ENCODE measurements at regions not wholly inside any gene's neighbourhood (a gene's known extent, or its start where the extent isn't known, plus 50 kb on each side); places are given as distances from the start of the nearest gene placed in this dataset.
"Not testable (repeated sequence)": the region's sequence is repeated elsewhere in the genome, so short reads cannot be mapped to it uniquely, and the experiment has no call there.

DNA sequence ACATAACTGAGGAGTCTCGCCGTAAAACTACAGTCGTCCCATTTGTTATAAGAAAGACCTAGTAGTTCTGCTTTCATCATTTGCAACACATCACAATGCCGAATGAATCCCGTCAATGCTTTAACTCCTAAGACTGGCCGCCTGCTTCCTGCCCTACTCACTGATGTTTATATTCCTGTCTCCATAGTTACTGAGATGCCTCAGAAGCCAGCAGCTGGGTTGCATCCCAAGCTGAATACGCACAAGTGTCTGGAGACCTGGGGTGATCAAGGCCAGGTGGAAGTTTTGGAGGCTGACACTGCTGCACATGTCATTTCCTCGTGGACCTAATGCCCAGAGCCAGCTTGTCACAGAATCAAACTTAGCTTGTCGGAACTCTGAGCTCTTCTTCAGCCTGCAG lies 95.2 kb upstream of the UBE2E1 start:
- DNase-seq, result peak; percentile 84

DNA sequence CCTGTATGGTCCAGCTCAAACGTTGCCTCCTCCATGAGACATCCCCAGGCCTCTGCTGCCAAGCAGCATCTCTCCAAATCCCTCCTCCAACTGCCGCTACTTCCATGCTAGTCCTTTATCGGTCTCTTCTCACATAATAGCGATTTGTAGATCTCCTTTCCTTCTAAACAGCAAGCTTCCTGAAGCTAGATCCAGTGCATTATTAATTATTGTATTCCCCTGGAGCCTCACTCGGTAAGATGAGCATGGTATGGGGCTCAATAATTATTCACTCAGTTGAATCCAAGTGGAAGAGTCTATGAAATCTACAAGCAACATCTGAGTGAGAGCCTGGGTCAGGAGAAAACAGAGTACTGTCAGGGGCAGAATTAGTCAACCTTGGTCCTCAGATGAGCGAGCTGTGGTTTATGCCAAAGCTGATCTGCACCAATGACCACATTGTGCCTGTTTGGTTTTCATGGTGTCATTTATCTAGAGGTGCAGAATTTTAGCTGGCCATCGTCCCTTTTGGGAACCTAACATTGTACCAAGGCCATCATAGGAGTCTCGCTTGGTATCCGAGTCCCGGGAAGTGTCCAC lies 93.8 kb upstream of the UBE2E1 start:
- DNase-seq, result peak; percentile 17

DNA sequence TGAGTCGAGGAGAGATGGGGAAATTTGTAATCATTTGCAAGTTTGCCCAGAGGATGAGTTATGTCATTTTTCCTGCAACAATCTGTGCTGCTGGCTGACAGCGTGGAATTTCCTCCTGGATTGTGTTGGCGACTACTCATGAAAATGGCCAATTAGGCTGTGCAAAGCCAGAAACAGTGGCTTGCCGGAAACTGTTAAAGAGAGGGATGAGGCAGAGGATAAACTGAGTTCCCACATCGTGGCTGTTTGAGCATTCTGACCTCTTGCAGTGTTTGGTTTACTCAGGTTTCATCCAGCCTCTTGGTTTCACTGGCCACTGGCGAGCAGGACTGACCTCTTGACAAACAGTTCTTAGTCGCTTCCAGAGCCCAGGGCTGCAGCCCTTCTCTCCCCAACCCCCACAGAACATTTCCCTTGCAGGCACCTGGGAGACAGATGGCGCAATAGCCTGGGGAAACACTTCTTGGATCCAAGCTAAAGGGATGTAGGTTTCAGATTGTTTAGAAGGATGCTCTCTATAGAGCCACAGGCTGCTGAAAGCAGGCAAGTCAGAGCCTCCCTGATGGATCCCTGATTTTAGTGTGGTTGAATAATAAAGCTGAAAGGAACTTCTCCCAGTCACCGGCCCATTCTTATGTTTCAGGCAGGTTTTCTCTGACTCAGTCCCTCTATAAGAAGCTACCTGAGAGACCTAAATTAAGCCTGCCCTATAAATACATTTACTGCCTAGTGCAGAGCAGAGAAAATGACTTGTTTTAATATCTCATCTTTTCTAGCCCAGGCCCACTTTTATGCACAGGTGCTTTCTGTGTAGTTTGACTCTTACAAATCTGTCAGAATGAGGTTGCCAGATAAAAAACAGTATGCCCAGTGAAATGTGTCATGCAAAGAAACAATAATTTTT lies 92.8 kb upstream of the UBE2E1 start:
- DNase-seq, result peak; percentile 90

DNA sequence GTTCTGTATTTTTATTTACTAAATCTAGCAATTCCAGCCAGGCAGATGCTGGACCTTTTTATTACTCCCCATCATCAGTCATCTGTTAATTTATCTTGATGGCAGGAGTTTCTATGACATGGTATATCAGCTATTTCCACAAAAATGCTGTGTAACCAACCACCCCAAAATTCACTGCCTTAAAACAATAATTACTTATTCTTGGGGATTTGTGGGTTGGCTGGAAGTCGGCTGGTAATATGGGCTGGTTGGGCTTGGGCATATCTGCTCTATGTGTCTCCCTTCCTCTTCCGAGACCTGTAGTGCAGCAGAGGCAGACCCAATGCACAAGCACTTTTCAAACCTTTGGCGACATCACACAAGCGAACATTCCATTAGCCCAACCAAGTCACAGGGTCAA lies 92.1 kb upstream of the UBE2E1 start:
- DNase-seq, result peak; percentile 81

DNA sequence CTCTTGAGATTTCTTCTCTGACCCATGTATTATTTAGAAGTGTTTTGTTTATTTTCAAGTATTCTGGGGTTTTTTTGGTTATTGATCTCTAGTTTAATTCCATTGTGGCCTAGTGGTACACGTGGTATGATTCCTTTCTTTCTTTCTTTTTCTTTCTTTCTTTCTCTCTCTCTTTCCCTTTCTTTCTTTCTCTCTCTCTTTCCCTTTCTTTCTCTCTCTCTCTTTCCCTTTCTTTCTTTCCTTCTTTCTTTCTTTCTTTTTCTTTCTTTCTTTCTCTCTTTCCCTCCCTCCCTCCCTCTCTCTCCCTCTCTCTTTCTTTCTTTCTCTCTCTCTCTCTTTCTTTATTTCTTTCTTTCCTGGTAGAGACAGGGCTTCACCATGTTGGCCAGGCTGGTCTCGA lies 85.7 kb upstream of the UBE2E1 start:
- DNase-seq, result no peak

DNA sequence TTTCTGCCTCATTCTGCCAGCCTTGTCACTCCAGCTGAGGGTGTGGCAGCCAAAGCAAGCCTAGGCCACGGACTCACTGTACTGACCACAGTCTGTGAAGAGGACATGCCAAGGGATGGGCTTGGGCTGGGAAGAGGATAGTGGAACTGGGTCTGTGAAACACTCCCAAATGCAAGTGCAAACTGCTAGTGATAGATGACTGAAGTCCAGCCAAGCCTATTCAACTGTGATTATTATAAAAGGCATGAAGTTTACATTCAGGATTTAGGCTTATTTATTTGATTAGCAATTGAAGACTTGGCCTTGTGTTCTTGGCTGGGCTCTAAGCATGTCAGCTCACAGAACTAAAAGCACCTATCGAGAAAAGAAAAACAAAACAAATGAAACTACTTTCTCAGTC lies 84.9 kb upstream of the UBE2E1 start:
- no peak for DNase-seq

DNA sequence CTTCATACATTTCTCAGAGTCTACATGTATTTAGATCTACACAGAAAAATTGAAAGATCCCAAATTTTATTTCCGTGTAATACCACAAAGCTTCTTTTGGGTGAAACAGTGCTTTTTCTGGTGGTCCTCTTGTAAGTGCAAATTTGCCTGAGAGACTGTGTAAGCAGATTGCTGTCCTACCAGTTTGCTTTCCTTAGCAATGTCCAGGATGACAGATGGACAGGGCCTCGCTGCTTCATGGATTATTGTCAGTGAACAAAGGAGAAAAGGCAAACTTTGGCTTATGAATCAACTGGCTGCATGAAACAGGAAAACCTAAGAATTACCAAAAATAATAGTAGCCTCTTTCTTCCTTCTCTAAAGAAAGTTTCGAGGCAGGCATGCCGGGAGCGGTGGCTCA lies 82.6 kb upstream of the UBE2E1 start:
- DNase-seq, result no peak

DNA sequence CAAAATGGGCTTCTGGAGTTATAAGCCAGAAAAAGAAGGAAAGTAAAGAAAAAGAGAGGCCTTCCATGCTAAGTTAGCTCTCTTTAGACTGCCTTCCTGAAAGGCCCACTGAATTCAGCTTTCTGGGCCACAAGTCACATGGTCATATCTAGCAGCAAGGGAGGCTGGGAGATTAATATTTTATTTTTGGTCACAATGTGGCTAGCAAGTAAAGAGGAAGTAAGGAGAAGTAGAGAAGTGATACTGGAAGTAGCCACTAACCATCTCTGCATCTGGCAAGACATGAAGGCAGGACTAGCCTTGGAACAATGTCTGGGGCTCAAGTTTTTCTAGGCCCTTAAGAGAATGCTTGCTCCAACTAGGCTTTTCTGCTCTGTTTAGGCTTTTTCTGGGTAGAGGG lies 81.8 kb upstream of the UBE2E1 start:
- no peak for DNase-seq

DNA sequence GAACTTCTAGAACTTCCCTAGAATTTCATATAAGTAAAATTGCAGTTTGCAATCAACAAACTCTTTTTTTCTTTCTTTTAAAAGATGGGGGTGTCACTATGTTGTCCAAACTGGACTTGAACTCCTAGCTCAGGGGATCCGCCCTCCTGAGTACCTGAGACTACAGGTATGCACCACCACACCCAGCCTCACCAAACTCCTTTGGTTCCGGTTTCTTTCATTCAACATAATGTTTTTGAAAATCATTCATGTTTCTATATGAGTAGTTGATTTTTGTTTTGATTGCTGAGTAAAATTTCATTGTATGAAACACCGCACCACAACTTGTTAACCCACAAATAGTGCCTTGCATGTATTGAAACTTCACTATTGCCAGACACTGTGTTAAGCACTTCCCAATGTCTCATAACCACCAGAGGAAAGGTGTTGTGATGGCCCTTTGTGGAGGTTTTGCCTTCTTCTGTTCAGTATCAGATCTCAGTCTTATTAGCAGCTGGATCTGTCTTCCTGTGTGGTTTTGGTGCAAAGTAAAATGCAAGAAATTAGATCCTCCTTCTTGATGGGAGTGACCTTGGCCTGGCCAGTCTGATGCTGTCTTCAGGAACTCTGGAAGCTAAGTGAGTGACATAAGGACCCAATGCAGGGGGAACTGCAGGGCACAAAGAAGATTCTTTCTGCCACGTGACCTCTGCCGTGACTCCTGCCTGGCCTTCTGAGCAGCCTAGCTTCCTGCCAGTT lies 78.8 kb upstream of the UBE2E1 start:
- DNase-seq, result no peak

DNA sequence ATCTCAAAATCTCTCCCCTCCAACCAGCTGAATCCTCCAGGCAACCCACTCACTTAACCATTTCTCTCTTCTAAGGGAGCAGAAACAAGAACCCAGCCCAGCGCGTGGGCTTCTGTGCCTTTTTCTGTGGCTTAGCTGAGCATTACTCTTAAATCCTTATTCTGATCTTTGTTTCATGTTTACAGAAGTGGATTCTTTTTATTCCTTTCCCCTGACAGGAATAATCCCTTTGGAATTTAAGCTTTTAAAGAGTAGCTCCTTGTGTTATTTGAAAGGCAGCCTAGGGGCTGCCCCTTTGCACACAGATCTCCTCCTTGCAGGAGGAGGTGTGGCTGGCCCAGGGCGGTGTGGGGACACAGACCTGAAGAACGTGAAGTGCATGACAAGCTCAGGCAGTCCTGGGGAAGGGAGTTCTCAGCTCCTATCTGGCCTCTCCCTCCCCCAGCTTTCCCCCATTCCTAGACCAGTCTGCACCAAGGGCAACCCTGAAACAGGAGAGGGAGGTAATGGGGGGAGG lies 77.1 kb upstream of the UBE2E1 start:
- peak; percentile 55 for DNase-seq

DNA sequence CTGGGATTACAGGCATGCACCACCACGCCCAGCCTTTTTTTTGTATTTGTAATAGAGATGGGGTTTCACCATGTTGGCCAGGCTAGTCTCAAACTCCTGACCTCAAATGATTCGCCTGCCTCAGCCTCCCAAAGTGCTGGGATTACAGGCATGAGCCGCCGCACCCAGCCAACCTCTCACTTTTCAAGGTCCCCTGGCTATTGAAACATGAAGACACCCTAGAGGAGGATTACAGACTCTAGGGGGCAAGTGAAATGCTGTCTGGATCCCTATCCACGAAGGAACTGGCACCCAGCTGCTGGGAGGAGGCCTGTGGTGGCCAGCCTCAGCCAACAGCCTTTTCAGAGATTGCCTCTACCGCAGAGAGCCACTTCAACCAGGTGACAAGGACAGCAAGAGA lies 76.4 kb upstream of the UBE2E1 start:
- not testable (repeated sequence) for DNase-seq

DNA sequence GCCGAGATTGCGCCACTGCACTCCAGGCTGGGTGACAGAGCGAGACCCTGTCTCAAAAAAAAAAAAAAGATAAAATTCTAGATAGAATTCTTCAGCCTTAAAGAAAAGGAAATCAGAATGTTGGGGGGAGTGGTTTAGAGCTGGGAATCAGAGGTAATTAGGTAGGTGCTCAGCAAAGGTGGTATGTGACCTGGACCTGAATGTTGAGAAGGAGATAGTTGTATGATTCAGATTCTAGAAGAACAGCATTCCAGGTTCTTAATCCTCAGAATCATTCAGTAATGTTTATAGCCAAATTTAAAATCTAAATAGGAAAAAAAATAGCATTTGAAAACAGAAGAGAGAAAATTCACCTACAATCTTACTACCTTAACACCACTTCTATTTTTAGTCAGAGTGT lies 71.3 kb upstream of the UBE2E1 start:
- DNase-seq, result no peak

DNA sequence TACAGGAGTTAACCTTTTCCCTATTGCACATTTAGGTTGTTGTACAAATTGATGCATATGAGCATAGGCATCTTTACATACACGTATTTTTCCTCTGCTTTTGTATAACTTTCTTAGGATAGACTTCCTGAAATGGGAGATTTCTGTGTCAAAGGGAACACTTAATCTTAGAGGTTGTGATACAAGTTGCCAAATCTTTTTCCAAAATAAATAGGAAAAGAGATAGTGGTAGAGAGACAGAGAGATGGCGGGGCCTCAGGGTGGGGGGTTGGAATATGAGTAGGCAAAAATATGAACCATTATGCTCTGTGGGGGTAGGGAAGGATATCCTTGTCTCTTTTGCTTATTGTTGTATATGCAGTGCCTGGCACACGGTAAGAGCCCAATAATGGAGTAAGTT lies 70.7 kb upstream of the UBE2E1 start:
- no peak for DNase-seq

DNA sequence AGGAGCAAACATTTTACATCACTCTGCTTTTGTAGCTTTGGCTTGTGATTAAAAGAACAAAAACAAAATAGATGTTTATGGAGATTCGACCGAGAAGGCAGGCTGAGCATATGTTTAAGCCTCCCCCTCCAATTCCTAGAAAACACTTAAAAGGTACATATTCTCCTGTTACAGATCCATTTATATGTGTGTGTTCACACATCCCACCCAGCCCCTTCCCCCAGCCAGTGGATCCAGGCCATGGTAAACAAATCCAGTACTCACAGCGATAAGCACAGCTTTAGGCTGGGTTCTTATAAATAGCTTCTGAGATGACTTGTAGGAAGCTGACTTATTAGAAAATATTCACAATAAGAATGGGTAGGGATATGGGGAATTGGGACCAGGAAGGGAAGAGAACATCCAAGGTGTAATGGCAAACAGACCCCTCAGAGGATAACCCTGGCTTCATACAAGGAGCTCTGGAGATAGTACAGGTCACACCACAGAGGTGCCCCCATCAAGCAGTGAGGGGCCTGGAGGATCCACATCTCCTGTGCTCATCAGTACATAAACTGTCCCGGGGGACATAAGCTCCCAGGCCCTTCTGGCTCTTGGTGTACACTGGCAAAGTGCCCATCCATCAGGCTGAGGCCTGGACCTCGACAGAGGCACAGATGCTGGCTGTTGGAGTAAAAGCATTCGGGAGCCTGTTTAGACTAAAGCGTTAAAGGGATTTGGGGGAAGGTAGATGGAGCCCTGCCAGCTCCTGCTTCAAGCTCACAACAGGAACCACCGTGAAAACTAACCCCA lies 70.0 kb upstream of the UBE2E1 start:
- no peak for DNase-seq

DNA sequence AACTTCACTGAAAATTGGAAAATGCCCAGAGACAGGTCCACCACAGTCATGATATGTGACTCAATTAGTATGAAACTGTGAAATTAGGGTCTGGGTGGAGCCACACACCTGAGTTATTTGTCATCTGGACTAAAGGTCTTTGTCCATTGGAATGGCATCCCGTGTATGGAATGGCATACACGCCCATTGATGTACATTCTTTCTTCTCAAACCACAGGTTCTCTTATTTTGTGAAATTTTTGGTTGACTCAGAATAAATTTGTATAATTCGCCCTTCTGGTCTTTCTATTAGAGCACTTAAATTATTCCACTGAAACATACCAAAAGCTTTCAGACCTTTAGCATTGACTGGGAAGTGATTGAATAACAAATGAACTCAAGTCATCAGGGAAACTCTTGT lies 66.8 kb upstream of the UBE2E1 start:
- DNase-seq, result peak; percentile 27

DNA sequence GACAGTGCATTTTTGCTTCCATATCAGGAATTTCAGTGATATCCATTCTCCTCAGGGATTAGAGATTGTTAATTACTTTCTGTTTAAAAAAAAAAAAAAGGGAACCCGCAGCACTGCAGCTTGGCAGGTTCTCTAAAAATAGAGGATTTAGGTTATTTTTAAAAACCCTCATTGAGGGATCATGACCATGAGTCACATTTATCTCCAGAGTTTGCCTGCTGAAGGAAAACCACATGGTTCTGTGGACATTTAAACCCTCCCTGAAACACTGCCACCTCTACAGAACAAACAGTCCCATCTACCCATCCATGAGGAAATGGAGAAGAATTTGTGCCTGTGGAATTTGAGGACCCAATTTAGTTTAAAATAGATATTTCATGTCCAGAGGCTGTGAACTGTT lies 66.2 kb upstream of the UBE2E1 start:
- DNase-seq, result peak; percentile 84

DNA sequence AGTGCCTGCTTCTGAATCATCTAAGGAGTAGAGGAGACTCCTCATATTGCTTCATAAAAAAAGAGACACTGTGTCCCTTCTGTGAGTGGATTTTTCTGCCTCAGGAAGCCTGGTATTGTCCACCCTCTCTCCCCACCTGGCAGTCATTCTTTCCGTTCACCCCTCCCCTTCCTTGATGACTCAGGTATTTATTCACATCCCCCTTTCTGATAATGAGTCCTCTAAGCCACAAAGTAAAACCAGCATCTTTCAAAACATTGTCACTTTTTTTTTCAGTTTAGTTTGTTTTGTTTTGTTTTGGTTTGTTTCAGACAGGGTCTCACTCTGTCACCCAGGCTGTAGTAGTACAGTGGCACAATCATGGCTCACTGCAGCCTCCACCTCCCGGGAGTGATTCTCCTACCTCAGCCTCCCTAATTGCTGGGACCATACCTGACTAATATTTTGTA lies 65.2 kb upstream of the UBE2E1 start:
- peak; percentile 48 for DNase-seq

DNA sequence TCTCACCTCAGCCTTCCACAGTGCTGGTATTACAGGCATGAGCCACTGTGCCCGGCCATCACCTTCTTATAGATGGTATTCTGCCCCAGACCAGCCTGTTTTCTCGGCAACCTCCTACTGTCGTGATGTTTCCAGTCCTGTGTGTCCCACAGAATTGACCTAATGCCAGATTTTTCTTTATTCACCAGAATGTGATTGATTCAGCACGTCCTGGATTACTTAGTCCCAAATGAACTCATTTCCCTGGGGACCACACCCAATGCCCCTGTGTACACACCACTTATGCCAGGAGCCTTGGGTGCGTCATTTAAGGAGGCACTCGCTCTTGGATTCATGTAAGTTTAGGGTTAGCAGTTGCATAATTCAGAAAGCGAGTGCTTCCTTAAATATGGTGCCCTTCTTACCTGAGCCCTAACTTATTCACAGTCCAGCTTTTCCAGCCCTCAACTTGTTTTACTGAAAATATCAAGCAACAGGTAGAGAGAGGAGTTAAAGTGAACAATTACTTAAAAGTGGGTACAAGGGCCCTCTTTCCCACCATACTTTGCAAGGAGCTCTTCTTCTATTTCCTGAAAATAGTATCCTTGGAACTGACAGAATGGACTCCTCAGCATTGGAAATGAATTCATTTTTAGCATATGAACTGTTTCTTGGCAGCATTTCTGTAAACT lies 64.6 kb upstream of the UBE2E1 start:
- no peak for DNase-seq

DNA sequence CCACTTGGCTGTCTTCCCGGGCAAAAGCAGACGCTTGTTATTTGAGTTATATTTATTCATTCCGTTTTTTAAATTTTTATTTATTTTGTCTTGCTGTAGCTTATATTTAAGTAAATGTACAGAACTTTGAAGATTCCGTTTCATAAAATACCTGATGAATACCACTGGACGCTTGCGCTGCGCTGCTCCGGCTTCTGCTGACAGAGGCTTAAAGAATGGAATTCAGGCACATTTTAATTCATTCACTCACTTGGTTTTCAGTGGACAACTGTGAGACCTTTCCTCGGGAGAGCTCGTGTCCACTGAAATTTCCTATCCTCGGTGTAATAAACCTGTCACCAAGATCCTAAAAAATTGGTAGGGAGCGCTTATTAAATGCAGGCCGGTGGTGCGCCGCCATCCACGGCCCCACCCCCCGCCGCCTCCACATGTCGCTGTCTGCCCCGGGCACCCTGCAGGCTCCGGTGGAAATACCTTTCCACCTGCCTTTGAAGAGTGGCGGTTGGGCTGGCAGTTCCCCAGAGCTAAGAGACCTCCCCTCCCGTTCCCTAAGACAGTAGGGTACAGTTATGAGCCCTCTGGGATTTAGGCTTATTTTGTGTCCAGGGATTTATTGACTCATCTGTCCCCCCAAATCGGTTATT lies 62.5 kb upstream of the UBE2E1 start:
- DNase-seq, result peak; percentile 11

DNA sequence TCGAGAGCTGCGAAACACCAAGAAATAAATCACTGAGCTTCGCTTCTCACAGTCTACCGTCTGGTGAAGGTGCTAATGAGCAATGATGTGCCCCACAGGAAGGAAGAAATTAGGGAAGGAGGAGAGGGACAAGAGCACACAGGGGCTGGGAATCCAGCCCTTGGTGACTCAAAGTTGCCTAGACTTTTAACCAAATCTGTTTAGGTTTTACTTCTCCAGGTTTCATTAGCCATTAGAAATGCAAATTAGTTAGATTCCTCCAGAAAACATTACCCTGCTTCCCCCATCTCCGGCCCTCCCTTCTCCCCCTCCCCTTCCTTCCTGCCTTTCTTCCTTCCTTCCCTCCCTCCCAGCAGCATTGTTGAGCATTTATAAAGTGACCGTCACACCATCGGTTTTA lies 59.3 kb upstream of the UBE2E1 start:
- DNase-seq, result no peak

DNA sequence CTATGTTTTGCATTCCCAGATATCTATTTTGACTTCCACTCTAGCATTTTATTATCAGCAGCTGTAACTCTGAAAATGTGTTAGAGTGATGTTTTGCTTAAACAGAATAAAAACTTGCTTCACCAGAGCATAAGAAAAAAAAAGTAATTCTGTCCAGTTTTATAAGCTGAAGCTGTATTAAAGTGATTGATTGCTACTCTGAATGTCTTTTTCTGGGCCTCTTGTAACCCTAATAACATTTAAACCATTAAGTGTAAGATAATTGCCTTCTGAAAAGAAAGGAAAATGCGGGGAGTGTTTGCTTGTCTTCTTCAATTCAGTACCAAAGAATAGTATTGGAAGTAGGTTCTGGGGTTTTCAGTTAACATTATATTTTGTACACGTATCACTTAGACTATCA lies 57.9 kb upstream of the UBE2E1 start:
- no peak for DNase-seq
